ENCODE measurements at regions not wholly inside any gene's neighbourhood (a gene's known extent, or its start where the extent isn't known, plus 50 kb on each side); places are given as distances from the start of the nearest gene placed in this dataset.

GRCh38 chr17:73757420-73757819 lies 113.2 kb upstream of the SDK2 start:
- no peak for DNase-seq

DNA sequence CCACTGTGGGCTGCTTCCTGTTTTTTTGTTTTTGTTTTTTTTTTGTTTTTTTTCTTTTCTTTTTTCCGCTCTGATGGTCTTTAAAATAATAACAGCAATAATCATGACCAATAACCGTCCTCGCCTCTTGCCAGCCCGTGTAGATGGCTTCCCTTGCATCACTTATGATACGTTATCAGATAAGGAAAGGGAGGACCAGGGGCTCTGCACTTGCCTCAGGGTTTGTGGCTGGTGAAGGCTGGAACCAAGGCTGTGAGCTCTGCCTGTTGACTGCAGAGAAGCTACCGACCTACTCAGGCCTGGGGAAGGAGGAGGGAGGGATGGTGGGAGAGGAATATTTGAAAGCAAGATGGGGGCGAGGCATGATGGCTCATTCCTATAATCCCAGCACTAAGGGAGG lies 114.0 kb upstream of the SDK2 start:
- DNase-seq: no peak

- DNase-seq: no peak
These were observed 115.1 kb upstream of the SDK2 start for GRCh38 chr17:73759324-73759723.

GRCh38 chr17:73759734-73760438 lies 115.6 kb upstream of the SDK2 start:
- DNase-seq: no peak

DNA sequence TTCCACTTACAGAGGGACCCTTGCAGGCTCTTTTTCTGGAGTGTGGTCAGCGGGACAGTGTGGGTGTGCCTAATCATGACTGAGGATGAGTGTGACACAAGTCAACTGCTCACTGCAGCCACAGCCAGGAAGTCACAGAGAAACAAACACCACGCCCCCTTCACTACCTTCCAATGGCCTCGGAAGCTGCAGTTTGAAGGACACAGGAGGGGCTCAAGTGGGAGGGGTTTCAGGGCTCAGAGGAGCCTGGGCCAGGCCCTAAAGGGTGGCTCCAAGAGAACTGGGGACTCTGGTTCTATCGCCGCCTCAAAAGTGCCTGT lies 116.2 kb upstream of the SDK2 start:
- no peak for DNase-seq

DNA sequence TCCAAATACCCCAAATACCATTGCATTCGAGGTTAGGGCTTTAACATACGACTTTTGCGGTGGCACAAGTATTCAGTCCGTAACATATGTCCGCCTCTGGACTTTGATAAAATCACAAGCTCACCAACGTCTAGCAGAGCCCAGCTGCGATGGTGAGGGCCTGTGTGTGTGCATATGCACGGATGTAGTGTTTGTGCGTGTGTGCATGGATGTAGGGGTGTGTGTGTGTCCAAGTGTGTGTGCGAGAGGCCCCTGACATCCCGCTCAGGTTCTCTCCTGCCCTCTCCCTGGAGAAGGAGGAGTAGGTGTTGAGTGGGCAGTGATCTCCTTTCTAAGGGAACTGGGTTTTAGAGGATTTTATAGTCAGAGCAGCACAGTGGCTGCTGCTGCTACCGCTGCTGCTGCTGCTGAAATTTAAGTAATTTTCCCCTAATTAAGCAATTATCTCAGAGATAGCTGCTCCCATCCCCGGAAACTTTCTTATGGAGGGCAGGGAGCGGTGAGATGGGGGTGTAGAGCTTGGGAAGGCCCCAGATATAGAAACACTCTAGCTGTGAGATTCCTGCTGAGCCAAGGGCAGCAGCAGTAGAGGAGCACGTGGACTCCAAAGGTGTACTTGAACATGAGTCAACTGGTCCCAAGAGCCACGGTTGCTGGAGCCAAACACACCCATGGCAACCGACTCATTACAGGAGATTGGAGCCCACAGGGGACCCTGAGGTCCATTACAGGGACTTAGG lies 121.7 kb upstream of the SDK2 start:
- DNase-seq: no peak

DNA sequence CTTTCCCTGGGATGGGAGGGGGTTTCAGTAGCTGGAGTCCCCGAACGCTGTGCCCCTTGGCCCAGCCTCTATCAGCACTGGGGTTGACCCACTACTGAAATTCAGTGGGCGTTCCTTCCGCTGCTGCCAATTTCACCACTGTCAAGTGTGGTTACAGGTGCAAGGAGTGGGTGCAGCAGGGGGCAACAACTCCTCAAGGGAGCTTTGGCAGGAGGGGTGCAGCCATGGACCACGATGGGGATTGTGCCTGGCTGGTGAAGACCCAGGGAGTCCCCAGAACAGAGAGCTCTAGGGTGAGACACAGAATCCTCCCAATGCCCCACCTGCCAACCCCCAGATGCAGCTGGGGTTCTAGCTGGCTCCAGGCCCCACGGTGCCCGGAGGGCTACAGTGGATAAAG lies 123.5 kb upstream of the SDK2 start:
- DNase-seq: no peak

DNA sequence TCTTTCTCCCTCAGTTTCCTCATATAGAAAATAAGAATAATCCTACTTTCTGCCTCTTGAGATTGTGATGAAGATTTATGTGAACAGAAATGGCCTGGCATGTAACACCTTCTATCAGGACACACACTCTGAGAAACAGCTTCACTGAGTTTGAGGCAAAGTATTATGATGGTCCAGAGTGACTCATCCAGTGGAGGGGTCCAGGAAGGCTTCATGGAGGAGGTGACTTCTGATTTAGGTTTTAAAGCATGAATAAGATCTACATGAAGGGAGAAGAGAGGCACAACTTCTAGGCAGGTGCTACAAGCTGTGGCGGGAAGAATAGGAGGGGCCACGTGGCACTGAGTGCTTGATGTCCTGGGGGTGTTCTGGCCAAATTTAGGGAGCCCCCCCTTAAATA lies 124.4 kb upstream of the SDK2 start:
- DNase-seq: no peak

- DNase-seq: no peak
These were observed 125.2 kb upstream of the SDK2 start for GRCh38 chr17:73769479-73769878.

DNA sequence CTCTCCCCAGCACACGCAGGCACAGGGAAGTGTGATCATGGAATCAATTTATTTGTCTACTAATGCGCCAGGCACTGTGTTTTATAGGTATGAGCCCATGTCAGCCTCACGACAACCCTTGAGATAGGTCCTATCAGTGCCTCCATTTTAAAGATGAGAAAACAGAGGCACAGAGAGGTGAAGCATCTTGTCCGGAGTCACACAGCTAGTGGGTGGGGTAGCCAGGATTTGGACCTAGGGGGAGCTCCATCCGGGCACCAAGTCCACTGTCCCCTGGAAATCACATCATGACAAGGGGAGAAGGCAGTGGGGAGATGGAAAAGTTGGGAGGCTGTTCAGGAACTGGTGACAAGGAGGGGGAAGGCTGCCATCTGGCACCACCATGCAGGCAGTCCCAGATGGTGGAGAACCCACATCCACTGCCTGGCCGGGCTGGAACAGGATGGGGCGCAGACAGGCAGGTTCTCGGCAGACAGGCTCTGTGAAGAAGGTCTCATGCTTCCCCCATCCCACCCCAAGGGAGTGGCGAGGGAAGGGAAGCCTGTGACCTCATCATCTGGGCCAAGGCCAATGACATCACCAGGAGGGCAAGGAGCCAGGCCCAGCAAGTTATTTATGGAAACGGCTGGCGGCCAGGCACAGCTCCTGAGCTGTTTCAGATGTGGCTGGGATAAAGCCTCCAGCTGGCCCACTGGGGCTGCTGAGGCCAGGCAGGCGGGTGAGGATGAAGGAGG lies 126.0 kb upstream of the SDK2 start:
- no peak for DNase-seq

GRCh38 chr17:73770849-73771229 lies 126.6 kb upstream of the SDK2 start:
- DNase-seq: no peak

DNA sequence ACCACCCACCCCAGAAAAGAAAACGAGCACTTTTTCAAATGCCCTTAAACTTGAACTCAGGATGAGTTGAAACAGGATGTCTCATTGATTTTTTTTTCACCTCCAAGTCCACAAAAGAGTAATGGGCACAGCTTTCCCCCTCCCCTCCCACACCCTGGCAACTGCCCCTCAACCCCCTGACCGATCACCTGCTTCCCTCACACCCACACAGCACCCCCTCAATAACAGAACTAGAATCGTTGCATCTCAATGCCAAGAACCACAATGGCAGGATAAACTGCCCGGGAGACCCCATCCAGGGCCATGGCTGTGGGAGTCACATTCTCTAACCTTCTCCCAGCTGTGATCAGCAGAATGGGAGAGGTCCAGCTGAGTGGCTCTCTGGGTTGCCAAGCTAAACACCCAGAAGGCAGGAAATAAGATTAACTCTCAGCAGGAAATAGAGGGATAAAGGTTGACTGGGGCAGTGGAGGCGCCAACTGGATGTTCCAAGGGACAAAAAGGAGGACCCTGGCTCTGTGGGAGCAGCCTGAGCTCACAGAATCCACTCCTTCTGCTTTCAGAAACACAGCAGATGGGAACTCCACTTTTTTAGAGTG lies 128.0 kb upstream of the SDK2 start:
- DNase-seq: no peak

DNA sequence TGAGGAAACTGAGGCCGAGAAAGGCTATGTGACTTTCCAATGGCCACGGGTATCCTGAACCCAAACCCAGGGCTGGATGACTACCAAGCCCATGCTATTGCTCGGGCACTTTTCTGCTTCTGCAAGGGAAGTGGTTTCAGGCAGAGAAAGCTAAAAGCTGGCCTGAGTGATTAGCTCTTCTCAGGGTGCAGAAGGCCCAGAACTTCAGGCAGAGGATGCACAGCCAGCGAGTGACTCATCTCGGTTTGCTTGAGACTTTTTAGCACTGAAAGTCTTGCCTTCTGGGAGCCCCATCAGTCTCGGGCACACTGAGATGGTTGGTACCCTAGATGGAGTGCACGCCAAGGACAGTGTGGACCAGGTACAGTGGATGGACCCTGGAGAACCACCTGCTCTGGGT lies 129.5 kb upstream of the SDK2 start:
- DNase-seq: no peak

GRCh38 chr17:73774852-73775251 lies 130.6 kb upstream of the SDK2 start:
- DNase-seq: no peak

DNA sequence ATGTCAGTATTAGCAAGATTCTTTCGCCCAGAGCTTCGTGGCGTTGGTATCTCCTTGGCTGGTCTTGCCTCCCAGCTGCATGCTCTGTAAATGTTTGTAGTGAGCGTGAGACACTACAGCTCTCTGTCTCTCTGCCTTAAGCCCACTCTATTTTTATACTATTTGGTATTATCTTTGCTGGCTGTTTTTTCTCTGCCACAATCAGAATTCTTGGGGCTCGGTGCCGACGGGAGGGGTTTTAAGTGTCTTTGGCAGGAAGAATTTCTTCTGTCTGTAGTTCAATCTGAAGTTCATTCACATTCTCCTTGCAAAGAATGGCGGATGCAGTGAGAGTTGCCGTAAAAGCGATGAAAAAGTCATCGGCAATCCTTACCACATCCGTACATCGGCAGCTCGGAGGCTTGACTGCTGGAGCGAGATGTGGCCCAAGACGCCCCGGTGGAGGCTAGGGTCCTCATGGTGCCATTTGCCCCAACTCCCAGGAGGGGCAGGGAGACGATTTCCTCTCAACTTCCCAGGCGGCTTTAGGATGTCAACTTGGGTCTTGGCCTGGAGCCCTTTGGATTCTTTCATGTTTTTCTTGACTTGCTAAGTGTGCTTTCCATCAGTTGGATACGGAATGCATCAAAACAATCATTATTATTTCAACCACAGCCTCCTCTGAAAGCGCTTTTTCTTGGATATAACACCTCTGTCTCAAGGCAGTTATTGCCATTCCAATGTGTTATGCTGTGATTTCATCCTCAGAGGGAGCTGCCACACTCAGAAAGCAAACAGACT lies 132.3 kb upstream of the SDK2 start:
- no peak for DNase-seq

DNA sequence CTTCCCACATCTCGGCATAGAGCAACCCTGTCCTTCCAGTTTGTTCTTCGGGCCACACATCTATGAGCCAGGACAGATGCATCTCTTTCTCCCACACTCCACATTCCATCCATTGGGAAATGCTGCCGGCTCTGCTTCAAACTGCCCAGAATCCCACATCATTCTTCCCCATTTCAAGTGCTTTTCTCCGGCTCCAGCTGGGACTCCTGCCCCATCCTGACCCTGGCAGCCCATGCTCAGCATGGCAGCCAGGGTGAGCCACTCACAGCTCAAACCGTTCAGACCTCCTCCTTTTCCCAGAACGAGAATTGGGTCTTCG lies 132.8 kb upstream of the SDK2 start:
- DNase-seq: no peak

DNA sequence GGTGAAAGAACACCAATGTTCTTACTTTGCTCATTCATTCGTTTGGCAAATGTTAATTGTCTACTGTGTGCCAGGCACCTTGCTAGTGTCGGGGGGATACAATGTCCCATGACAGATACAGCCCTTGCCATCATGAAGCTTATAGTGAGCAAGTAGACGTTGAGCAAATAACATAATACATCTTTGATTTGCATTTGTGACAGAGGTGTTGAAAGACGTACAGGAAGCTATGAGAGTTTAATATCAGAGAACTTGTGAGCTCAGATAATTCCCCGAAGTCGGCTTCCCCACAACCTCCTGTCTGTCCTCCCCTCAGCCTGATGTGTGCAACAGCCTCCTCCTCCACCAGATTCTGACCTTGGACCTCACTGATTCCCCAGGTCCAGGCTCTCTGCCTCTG lies 138.0 kb upstream of the SDK2 start:
- no peak for DNase-seq

- DNase-seq: no peak
These were observed 138.6 kb upstream of the SDK2 start for GRCh38 chr17:73782641-73783381.

DNA sequence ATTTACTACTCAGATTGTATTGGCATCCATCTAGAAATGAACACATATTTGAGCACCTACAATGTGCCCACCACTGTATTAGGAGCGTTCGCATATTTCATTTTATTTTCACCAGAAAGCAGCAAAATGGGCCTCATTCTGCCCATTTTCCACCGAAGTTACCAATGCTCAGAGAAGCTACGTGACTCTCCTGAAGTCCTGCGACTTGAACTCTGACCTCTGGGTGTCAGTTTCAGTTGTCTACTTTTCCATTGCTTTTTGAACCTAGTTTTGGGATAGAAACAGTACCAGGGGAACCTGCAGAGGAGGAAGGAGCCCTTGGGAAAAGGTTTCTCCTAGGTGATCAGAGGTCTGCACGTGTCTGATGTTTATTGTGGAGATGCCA lies 139.1 kb upstream of the SDK2 start:
- DNase-seq: no peak

- no peak for DNase-seq
These were observed 139.8 kb upstream of the SDK2 start for GRCh38 chr17:73783945-73784603.

DNA sequence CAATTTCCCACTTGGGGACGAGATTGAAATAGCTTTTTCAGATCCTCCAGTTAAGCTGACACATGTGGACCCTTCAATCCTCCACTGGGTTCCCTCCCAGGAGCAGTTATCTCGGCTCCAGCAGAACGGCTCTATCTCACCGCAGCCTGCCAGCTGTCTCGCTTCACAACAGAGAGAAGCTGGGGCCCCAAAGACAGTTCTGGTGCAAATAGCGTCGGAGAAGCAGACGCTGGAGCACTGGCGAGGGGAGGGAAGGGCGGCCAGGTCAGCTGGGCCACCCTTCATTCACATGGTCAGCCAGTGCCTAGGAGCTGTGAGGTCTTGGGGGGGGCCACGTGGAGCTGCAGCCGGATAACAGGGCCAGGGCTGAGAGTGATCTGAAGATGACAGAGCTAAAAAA lies 141.3 kb upstream of the SDK2 start:
- DNase-seq: no peak
